C4-2B (cell line): ENCODE measurements at regions not wholly inside any gene's neighbourhood (a gene's known extent, or its start where the extent isn't known, plus 50 kb on each side); places are given as distances from the start of the nearest gene placed in this dataset.
"Not testable (repeated sequence)": the region's sequence is repeated elsewhere in the genome, so short reads cannot be mapped to it uniquely, and the experiment has no call there.

ENCODE experiments used
- ZFX ChIP-seq: fragments of 450-650 bp; IDR thresholded peaks from 2 replicates; pipeline ENCODE4 v1.6.1; 2017
- TF ChIP-seq, protein P1 (sequence below): fragments of 450-650 bp; conservative IDR thresholded peaks from 2 replicates; pipeline ENCODE4 v1.5.1; 2017; ENCODE audit warnings: mild to moderate bottlenecking

DNA sequence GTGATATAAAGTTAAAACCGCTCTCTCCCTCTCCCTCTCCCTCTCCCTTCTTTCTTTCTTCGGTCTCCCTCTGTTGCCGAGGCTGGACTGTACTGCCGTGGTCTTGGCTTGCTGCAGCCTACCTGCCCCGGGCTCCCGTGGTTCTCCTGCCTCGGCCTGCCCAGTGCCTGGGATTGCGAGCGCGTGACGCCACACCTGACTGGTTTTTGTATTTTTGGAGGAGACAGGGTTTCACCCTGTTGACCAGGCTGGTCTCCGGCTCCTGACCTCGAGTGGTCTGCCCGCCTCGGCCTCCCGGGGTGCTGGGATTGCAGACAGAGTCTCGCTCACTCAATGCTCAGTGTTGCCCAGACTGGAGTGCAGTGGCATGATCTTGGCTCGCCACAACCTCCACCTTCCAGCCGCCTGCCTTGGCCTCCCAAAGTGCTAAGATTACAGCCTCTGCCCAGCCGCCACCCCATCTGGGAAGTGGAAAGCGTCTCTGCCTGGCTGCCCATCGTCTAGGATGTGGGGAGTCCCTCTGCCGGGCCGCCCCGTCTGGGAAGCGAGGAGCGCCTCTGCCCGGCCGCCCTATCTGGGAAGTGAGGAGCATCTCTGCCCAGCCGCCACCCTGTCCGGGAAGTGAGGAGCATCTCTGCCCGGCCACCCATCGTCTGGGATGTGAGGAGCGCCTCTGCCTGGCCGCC lies 400.5 kb downstream of the CAAP1 start:
- TF ChIP-seq, protein P1, sequence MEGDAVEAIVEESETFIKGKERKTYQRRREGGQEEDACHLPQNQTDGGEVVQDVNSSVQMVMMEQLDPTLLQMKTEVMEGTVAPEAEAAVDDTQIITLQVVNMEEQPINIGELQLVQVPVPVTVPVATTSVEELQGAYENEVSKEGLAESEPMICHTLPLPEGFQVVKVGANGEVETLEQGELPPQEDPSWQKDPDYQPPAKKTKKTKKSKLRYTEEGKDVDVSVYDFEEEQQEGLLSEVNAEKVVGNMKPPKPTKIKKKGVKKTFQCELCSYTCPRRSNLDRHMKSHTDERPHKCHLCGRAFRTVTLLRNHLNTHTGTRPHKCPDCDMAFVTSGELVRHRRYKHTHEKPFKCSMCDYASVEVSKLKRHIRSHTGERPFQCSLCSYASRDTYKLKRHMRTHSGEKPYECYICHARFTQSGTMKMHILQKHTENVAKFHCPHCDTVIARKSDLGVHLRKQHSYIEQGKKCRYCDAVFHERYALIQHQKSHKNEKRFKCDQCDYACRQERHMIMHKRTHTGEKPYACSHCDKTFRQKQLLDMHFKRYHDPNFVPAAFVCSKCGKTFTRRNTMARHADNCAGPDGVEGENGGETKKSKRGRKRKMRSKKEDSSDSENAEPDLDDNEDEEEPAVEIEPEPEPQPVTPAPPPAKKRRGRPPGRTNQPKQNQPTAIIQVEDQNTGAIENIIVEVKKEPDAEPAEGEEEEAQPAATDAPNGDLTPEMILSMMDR = not testable (repeated sequence)
- TF ChIP-seq ZFX = not testable (repeated sequence)
